ENCODE measurements at regions not wholly inside any gene's neighbourhood (a gene's known extent, or its start where the extent isn't known, plus 50 kb on each side); places are given as distances from the start of the nearest gene placed in this dataset.

- TF ChIP-seq TCF7L2 (IDR thresholded peaks at IDR 0.05; ENCODE audit: borderline replicate concordance, low read depth, low read length) (no peak), ZNF548 (tag by site-specific recombination; IDR thresholded peaks at IDR 0.05) (no peak), ZNF16 (tag by site-specific recombination; IDR thresholded peaks at IDR 0.05; ENCODE audit: low read depth) (no peak)
- TF ChIP-seq, protein P1, sequence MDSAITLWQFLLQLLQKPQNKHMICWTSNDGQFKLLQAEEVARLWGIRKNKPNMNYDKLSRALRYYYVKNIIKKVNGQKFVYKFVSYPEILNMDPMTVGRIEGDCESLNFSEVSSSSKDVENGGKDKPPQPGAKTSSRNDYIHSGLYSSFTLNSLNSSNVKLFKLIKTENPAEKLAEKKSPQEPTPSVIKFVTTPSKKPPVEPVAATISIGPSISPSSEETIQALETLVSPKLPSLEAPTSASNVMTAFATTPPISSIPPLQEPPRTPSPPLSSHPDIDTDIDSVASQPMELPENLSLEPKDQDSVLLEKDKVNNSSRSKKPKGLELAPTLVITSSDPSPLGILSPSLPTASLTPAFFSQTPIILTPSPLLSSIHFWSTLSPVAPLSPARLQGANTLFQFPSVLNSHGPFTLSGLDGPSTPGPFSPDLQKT (IDR thresholded peaks at IDR 0.05; ENCODE audit: borderline replicate concordance, low read depth, low read length), result no peak
Observed at GRCh38 chr14:38762426-38762825, 340.6 kb downstream of the SEC23A start.

Data from HEK293 (cell line).